ENCODE measurements at regions not wholly inside any gene's neighbourhood (a gene's known extent, or its start where the extent isn't known, plus 50 kb on each side); places are given as distances from the start of the nearest gene placed in this dataset.

- FAIRE-seq (no peak), DNase-seq (ENCODE audit: low spot score in 2 of 2) (peak in 1 of 2 donors; percentile 59)
These were observed 296.0 kb downstream of the CTTN start for GRCh38 chr11:70694371-70694770.

GRCh38 chr11:70695086-70695960, 297.0 kb downstream of the CTTN start:
- FAIRE-seq: no peak
- DNase-seq (ENCODE audit: low spot score in 2 of 2): no peak

- no peak for FAIRE-seq
- DNase-seq (ENCODE audit: low spot score in 2 of 2): no peak
These were observed 297.7 kb downstream of the CTTN start for GRCh38 chr11:70696076-70696475.

GRCh38 chr11:70696564-70696963, 298.2 kb downstream of the CTTN start:
- no peak for FAIRE-seq
- DNase-seq (ENCODE audit: low spot score in 2 of 2): no peak

GRCh38 chr11:70697701-70698100, 299.4 kb downstream of the CTTN start:
- FAIRE-seq: no peak
- no peak for DNase-seq (ENCODE audit: low spot score in 2 of 2)

GRCh38 chr11:70698871-70699270, 300.5 kb downstream of the CTTN start:
- FAIRE-seq: no peak

GRCh38 chr11:70699294-70700221, 301.2 kb downstream of the CTTN start:
- DNase-seq (ENCODE audit: low spot score in 2 of 2): no peak
- no peak for FAIRE-seq

More at GRCh38 chr11:70698871-70699270, 300.5 kb downstream of the CTTN start:
- no peak for DNase-seq (ENCODE audit: low spot score in 2 of 2)

GRCh38 chr11:70700453-70700852, 302.1 kb downstream of the CTTN start:
- DNase-seq (ENCODE audit: low spot score in 2 of 2) (no peak), FAIRE-seq (no peak)

- DNase-seq (ENCODE audit: low spot score in 2 of 2) (no peak), FAIRE-seq (no peak)
These were observed 302.5 kb downstream of the CTTN start for GRCh38 chr11:70700871-70701270.

- FAIRE-seq: no peak
These were observed 303.8 kb downstream of the CTTN start for GRCh38 chr11:70702040-70702648.

GRCh38 chr11:70703141-70704064, 305.1 kb downstream of the CTTN start:
- FAIRE-seq (no peak), DNase-seq (ENCODE audit: low spot score in 2 of 2) (no peak)

More at GRCh38 chr11:70702040-70702648, 303.8 kb downstream of the CTTN start:
- DNase-seq (ENCODE audit: low spot score in 2 of 2): no peak

GRCh38 chr11:70705097-70705496, 306.8 kb downstream of the CTTN start:
- FAIRE-seq (no peak), DNase-seq (ENCODE audit: low spot score in 2 of 2) (no peak)

GRCh38 chr11:70705930-70706329, 307.6 kb downstream of the CTTN start:
- DNase-seq (ENCODE audit: low spot score in 2 of 2) (no peak), FAIRE-seq (no peak)

GRCh38 chr11:70707821-70708220, 309.5 kb downstream of the CTTN start:
- DNase-seq (ENCODE audit: low spot score in 2 of 2) (no peak), FAIRE-seq (no peak)

GRCh38 chr11:70709596-70709995, 311.3 kb downstream of the CTTN start:
- no peak for FAIRE-seq
- DNase-seq (ENCODE audit: low spot score in 2 of 2): no peak

GRCh38 chr11:70710192-70710591, 311.9 kb downstream of the CTTN start:
- FAIRE-seq (no peak), DNase-seq (ENCODE audit: low spot score in 2 of 2) (no peak)

GRCh38 chr11:70710601-70711000, 312.3 kb downstream of the CTTN start:
- no peak for DNase-seq (ENCODE audit: low spot score in 2 of 2)
- FAIRE-seq: no peak

- no peak for DNase-seq (ENCODE audit: low spot score in 2 of 2)
These were observed 313.0 kb downstream of the CTTN start for GRCh38 chr11:70711095-70711910.

GRCh38 chr11:70711911-70712185, 313.5 kb downstream of the CTTN start:
- FAIRE-seq: no peak

More at GRCh38 chr11:70711095-70711910, 313.0 kb downstream of the CTTN start:
- FAIRE-seq: no peak

More at GRCh38 chr11:70711911-70712185, 313.5 kb downstream of the CTTN start:
- no peak for DNase-seq (ENCODE audit: low spot score in 2 of 2)
